HT-29 (cell line): ENCODE measurements at regions not wholly inside any gene's neighbourhood (a gene's known extent, or its start where the extent isn't known, plus 50 kb on each side); places are given as distances from the start of the nearest gene placed in this dataset.

Source experiments
- DNase-seq: peaks from one replicate; pipeline ENCODE4 v3.0.0-alpha.2; 2015; ENCODE audit warnings: low spot score

DNA sequence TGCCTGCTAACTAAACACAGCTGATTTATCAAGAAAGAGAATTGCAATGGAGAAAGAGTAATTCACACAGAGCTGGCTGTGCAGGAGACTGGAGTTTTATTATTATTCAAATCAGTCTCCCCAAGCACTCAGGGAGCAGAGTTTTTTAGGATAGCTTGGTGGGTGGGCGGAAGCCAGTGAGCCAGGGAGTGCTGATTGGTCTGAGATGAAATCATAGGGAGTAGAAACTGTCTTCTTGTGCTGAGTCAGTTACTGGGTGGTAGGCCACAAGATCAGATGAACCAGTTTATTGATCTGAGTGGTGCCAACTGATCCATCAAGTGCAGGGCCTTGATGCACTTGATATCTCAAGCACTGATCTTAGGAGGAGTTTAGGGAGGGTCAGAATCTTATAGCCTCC is 891.9 kb upstream of the CADM2 start:
- no peak for DNase-seq

DNA sequence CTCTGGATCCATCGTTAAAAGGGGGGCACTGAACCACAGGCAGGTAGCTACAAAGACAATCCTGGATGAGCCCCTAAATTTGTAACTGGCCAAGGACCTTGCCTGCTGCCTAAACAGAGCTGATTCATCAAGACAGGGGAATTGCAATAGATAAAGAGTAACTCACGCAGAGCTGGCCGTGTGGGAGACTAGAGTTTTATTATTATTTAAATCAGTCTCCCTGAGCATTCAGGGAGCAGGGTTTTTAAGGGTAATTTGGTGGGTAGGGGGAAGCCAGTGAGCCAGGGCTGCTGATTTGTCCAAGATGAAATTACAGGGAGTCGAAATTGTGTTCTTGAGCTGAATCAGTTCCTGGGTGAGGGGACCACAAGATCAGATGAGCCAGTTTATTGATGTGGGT is 885.1 kb upstream of the CADM2 start:
- no peak for DNase-seq

DNA sequence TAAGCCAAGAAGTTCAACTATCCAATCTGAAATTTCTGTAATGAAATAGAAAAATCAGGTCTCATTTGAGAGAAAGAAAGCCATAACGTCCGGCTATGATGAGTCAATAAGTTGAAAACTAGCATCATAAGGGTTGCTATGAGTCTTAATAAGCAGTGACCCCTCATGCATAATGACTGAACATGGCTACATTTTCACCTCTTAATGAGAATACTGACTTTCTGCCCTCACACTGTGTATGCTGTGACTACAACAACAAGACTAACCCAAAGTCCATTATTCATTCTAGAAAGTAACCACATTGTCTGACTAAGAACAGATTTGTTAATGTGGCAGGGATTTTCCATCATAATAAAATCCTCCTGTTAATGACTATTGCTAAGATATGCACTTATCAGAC is 884.0 kb upstream of the CADM2 start:
- DNase-seq = no peak

- peak; percentile 0 for DNase-seq
Observed at GRCh38 chr3:84077479-84077878, 881.3 kb upstream of the CADM2 start.

- no peak for DNase-seq
Observed at GRCh38 chr3:84082726-84083125, 876.1 kb upstream of the CADM2 start.

GRCh38 chr3:84092907-84093306 is 865.9 kb upstream of the CADM2 start:
- DNase-seq = no peak

DNA sequence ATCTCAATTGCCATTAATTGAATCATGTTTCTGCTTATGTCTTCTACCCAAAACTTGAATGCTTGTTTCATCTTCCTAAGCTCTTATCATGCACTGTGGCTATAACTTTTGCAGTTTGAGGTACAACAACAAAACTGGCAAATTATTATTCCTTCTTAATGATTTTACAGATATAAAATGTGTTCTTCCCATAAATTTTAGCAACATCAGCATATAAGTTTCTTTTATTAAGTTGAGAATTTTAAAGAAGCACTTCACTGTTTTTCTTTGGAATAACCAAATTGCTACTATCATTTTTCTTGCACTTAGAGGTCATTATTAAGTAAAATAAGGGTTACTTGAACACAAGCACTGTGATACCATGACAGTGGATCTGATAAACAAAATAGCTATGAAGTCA is 862.6 kb upstream of the CADM2 start:
- DNase-seq = no peak

- DNase-seq = no peak
Observed at GRCh38 chr3:84100861-84101260, 857.9 kb upstream of the CADM2 start.

DNA sequence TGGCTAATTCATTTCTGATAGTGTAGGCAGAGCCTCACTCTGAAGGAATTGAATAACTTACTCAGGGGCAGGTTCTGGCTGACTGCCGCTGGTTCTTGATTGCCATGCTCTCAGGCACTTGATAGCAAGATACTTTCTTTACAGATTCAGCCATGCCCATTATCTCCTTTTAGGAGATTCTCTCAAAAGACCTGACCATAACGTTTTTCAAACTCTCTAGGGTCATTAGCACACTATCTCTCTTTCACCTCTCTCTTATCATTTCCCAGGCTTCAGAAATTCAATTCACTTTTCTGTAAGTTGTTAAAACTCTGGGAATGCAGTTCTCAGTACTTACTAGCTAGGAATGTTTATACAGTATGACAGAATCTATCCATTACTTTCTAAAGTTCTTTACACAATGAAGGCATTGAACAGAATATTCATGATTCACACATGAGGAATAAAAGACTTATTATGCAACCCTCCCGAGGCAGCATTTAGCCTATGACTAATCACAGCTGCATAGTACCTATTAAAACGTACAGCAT is 850.3 kb upstream of the CADM2 start:
- peak; percentile 20 for DNase-seq

- no peak for DNase-seq
Observed at GRCh38 chr3:84109911-84110310, 848.9 kb upstream of the CADM2 start.

DNA sequence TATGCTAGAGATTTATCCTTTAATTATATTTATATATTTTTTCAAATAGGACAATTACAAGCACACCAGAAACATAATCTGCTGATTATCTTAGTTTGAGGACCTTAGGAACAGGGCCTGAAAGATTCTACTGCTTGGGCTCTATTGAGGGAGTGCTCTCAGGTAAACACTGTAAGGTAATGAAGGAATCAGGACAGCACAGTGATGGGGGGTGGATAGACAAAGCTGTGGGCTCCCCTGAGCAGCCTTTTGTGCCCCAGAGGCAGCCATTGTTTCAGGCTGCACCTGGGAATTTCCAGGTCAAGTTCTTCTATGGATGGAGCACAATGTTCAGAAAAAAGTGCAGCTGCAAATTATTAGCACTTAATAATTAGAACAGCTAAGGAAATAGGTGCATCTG is 848.0 kb upstream of the CADM2 start:
- DNase-seq = no peak

GRCh38 chr3:84125201-84125721 is 833.5 kb upstream of the CADM2 start:
- no peak for DNase-seq

GRCh38 chr3:84125760-84126159 is 833.0 kb upstream of the CADM2 start:
- DNase-seq = no peak

DNA sequence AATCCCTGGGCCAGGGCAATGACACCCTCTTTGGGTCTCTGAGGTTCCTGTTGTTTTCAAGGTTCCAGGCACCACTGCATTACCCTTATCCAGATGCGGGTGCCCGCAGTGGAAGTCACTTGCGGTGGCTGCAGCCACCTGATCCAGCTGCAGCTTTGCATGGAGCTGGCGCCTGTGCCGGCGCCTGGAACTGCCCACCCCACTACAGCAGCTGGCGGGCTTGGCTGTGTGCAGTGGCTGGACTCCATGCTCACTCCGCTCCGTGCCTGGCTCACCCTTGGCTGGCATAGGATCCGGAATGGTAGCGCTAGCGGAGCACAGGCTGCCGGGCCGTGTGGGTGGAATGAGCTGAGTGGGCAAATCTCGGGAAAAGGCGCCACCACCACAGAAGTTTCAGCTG is 832.6 kb upstream of the CADM2 start:
- no peak for DNase-seq

GRCh38 chr3:84128024-84128423 is 830.8 kb upstream of the CADM2 start:
- DNase-seq = no peak

GRCh38 chr3:84136425-84136824 is 822.4 kb upstream of the CADM2 start:
- DNase-seq = no peak

DNA sequence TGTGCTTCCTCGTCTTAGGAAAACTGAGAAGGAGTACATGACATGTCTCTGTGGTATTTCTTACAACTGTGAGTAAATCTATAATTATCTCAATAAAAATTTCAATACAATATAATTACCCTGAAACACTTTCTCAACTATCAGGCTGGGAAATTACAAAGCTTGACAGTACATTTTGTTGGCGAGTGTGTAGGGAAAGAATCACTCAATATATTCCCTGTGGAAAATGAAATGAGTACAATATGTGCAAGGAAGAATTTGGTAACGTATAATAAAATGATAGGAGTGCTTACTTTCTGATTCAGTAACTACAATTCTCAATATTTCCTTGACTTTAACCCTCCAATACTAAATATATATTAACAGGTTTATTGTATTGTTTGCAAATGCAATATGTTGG is 818.2 kb upstream of the CADM2 start:
- no peak for DNase-seq

GRCh38 chr3:84141571-84141970 is 817.2 kb upstream of the CADM2 start:
- no peak for DNase-seq

DNA sequence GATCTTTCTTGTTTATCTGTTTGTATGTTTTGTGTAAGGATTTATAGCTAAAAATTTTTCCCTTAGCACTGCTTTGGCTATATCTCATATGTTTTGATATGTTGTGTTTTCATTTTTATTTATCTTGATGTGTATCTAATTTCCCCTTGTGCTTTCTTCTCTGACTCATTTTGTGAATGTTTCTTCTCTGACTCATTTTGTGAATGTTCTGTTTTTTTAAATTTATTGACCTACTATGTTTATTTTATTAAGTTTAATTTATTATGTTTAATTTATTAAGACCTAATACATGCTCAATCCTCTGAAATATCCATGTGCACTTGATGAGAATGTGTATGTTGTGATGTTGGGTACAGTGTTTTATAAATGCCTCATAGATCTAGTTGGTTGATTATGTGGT is 793.5 kb upstream of the CADM2 start:
- DNase-seq = no peak

- no peak for DNase-seq
Observed at GRCh38 chr3:84175449-84175848, 783.3 kb upstream of the CADM2 start.

- DNase-seq = no peak
Observed at GRCh38 chr3:84184937-84185336, 773.9 kb upstream of the CADM2 start.

GRCh38 chr3:84194029-84194428 is 764.8 kb upstream of the CADM2 start:
- DNase-seq = no peak

DNA sequence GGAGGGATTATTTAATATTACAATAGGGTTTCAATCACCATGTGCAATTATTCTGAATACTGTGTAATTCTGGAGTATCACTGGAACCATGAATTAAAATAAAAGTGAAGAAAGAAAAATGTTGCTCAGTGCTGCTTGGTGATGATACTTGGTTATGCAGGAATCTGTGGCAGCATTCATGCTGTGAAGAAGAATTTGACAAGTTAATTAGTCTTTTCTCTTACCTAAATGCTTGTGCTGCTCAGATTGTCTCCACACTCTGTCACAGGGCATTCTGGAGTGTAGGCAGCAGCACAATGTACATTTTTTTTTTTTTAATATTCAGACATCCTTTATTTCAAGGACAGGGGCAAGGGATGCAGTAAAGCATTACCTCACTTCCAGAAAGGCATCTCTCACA is 749.3 kb upstream of the CADM2 start:
- no peak for DNase-seq

GRCh38 chr3:84223512-84223911 is 735.3 kb upstream of the CADM2 start:
- no peak for DNase-seq
